ENCODE measurements at regions not wholly inside any gene's neighbourhood (a gene's known extent, or its start where the extent isn't known, plus 50 kb on each side); places are given as distances from the start of the nearest gene placed in this dataset.

- TF ChIP-seq CTCF (IDR thresholded peaks at IDR 0.05; ENCODE audit: borderline replicate concordance, extremely low read depth, low read length, poor library complexity, severe bottlenecking) (no peak), EZH2 (IDR thresholded peaks at IDR 0.05; ENCODE audit: borderline replicate concordance, low read depth, low read length, severe bottlenecking) (no peak)
Measured at GRCh38 chr7:24419077-24419476, 135.1 kb downstream of the NPY start.

Data from DND-41 (cell line).